Stimulated activated CD4-positive, alpha-beta T cell treated with anti-CD3 and anti-CD28 coated beads, Interleukin-1b, Interleukin-23, amount 100 ng/mL, for 48 hours (primary cell): ENCODE measurements at regions not wholly inside any gene's neighbourhood (a gene's known extent, or its start where the extent isn't known, plus 50 kb on each side); places are given as distances from the start of the nearest gene placed in this dataset.
"Not testable (repeated sequence)": the region's sequence is repeated elsewhere in the genome, so short reads cannot be mapped to it uniquely, and the experiment has no call there.

Experiments
- DNase-seq: peaks from one replicate; pipeline ENCODE4 v3.0.0-alpha.2; 2020

DNA sequence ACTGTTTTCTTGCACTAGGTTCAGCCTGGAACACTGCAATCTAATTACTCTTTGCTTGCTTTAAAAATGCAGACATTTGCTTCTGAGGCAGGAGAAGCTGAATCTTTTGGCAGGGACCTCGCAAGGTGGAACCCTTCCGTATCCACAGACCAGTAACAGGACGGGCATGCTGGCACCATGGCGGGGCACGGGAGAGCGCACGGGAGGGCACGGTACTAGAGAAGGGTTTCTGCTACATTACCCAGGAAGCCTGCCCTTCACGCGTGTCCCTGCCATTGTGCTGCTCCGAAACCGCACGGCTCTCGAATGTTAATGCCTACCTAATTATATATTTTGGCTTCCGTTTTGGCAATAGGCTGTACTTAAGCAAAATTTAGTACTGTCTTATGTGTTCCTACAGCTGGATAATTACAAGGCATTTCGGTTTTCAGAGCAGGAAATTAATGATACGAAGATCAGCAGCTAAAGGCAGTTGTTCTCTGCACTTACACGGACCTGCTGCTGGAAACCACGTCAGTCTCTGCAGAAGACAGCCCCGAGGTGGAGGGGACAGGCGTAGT lies 430.4 kb downstream of the IRS2 start:
- no peak for DNase-seq

DNA sequence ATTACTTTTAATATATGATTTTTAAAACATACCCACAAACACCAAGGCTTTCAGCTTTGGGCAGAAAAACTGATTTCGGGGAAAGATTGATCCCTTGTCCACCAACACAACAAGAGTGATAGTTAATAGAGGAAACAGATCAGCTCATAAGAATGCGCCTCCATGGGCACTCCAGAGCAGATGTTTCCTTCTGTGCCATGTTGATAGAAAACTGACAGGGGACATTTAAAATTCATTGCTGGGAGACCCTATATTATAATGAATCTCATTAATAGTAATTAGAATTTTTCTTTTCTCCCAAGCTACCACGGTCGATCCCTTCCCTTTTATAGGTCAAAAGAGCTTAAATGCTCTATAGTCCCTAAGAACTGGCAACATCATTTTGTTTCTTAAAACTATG lies 431.2 kb downstream of the IRS2 start:
- no peak for DNase-seq

DNA sequence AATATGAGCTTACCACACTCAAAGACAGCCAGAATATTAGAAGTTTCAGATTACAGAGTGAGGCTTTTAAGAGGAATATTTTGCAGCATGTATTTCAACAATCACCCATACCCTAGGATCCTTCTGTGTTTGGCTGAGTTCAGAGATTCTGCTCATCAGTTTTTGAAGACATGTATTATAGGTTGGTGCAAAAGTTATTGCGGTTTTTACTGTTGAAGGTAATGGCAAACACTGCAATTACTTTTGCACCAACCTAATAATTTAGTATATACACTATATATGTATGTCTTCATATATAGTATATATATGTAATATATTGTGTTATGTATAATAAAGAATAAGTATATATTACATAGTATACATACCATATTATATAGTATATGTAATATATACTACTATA lies 435.1 kb downstream of the IRS2 start:
- no peak for DNase-seq

DNA sequence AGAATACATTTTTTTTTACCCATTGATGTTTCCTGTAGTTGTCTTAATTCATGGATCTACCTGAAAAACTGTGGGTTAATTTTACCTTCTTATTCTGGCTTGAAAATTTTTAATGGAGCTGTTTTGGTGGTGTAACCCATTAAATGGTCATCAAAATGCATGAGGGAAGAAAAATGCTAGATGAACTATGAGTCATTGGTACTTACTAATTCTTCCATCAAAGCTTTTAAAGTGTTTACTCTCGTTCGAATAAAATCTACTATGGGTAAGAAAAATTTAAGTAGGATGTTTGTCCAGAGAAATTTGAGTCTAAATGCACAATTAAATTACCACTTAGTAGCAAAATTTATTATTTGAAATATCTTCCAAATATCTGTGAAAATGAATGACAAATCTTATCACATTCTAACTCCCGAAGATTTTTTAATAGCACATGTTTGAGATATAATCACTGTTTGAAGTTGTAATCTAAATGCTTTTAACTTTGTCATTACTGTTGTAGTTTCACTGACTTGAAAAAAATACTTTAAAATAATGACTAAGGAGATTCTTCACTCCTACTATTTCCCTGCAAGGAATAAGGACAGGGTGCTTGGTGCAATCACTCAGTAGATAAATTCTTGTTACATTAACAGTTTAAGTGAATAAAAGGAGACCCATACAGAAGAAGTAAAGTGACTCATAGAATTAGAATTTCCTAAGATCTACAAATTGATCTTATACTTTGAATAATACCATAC lies 437.7 kb downstream of the IRS2 start:
- no peak for DNase-seq

DNA sequence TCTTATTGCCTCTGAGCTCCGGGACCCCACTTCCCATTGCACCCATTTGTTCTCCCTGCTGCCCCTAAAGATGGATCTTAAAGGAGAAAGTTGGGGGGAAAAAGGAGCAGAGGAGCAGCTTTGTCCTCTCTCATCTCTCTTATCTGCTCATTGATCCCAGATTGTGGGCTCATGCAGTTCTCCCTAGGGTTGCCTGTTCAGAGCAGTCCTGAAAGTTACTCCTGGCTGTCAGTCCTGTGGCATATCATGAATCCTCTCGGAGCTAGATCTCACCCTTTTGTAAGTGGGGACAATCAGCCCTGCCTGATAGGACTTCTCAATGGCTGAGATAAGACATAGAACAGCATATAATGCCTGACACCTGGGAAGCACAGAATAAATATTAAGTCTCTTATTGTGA lies 440.3 kb downstream of the IRS2 start:
- DNase-seq: no peak

DNA sequence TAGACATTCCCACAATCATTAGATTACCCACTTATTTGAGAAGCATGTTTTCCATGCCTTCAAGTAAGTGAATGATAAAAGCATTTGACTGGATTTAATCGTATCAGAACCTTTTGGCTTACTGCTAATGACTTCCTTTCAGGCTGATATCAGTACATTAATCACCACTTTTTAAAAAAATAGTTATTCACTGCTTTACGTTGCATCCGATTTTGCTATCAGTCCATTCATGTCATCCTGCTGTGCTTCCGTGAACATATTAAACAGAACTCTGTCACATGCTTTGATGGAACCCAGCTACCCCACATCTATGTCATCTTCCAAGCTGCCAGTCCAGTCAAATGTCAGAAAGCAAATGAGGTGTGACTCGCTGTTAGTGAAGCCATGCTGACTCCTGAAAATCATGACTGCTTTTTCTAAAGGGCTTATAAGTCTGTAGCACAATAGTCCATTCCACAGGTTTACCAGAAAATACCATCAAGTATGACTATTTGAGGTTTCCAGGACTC lies 440.9 kb downstream of the IRS2 start:
- no peak for DNase-seq

DNA sequence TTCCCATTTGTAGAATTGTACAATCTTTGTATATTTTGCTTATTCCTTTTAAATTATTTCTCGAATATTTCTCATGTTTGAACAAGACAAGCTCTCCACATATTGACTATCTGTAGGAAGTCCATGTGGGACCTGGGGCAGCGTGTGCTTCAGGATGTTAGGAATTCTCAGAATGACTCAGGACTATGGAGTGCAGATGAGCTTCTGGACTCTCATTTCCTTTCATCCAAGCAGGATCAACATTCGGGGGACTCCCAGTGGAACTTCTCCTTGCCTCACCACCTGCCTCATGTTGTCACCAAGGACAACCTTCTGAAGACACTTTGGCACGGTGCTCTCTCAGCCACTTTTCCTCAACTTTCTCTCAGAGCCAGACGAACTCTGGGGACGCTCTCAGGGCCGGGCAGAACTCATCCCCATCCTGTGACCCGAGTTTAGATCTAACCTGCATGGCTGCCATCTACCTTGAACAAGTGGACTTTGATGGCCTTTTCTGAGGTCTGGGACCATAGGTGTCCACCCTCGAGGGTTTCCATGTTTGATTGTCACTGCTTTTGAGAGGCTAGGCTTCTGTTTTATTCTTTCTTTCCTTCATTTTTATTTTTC lies 441.7 kb downstream of the IRS2 start:
- no peak for DNase-seq

DNA sequence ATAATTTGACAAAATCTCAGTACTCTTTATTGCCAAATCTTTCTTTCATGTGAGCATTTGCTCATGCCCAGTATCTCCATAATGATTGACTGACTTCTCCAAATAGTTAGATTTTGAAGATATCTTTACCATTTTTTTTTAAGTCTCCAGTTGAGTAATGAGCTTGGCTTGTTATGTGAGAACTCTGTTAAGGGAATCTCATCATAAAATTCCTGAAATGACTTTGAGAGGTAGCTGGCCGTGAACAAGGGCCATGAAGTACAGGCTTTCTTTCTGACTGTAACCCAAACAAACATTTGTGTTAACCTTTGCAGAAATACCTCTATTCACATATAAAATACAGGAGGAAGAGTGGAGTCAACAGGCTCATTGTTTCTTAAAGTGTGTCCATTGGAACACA lies 449.7 kb downstream of the IRS2 start:
- no peak for DNase-seq

DNA sequence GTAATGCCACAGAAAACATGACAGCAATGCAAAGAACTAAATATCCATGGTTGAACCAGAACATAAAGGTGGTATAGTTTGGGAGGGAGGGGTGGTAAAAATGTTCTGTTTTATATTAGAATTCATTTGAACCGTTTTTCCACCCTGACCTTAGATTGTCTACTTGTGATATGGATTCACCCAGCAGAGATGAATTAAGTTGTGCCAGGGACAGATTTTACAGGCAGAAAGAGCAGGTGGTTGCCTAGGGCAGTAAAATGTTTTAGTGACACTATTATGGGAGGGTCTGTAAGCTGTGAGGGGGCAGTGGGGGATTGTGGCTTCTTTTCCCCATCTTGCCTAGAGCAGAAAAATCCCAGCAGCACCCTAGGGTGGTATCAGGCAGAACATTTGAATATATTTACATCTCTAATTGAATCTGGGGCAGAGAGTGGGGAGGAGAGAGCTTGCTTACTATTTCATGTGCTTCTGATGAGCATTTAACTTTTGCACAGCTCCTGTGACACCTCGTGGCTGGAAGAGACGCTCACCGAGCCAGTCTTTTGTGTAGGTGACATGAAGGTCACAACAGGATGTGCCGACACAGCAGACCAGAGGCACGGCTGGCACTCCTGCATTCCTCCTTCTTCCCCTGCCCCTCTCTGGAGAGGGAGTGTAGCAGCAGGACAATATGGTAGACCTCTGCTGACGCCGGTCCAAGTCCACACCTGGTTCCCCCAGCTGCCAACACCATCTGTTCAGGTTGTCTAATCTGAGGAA lies 452.3 kb downstream of the IRS2 start:
- no peak for DNase-seq

DNA sequence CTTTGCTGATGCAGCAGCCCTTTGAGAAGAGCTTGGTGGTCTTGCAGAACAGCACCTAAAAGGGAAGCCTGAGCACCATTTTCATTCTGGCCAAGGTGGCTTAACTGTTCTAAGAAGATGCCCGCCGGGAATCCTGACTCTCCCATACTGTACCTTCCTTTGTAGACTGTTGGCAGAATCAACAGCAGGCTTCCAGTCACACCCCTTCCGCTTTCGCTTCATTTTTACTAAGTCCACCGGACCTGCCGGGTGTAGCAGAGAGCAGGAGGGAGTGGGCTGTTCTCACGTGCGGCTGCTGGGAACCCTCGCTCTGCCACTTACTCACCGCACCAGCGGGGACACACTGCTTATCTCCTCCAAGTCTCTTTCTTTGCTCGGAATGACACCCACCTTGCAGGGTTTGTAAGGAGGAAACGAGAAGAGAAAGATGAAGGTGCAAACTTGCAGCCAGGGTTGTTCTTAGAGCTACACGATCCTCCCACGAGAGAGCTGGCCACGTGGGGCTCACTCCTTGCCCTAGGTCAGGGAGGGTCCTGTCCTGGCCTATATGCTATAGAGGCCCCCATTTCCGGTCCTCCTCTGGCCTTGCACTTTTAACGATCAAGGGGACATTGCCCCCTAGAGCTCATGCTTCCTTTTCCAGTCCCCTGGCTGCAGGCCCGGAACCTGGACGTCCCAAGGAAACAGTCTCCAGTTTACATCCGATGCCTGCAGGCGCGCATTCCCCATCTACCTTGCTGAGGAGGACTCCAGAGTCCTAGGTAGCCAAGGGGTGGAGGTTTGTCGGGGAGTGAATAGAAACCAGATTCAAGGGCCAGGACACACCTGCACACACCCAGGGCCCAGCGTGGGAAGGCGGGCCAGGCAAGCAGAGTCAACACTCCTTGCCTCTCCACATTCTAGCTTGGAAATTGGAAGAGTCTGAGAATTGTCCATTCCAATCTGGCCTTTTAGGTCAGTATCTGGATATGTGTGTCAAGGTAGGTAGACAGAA lies 453.6 kb downstream of the IRS2 start:
- DNase-seq: no peak

DNA sequence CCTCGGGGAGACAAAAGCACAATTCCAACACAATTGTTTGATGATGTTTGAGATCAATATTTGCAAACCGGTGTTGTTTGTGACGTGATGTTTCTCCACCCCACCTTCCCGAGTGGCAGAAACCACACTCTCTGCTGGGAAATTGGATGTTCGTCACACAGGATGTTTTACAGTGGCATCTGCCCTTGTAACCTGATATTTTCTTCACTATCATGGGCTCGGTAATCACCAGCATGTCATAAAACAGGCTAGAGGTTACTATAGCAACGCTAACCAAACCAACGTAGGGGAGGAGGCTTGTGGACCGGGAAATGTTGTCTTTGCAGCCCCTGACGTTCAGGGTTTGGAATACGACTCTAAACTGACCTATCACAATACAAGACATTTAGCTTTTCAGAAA lies 454.5 kb downstream of the IRS2 start:
- DNase-seq: no peak

DNA sequence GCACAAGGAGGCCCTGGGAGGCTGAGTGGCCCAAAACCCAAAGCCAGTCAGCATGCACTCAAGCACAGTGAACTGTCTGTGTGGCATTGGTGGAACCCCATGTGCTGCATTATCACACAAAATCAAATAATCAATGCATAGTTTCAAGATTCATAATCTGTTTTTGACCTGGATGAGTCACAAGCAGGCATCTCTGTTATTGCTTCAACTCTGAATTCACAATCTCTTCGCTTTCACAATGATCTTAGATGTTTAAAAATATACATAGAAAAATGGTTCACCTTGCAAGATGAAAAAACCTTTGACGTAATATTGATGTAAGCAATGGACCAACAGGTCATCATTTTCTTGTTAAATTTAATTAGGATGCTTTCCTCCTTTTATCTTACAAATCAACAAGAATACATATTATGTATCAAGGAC lies 455.4 kb downstream of the IRS2 start:
- DNase-seq: no peak

DNA sequence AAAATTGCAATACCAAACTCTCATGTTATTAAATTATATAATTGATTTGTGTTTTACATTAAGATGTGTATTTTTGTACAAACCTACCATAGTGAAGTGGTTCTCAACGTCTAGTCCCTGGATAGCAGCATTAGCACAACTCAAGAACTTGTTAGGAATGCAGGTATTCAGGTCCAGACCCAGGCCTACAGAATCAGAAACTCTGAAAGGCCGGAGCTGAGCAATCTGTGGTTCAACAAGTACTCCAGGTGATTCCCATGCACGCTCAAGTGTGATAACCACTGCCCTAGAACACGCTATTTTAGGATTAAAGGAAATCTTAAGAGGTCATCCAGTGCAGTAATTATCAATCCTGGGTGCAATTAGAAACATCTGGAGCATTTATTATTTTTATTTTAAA lies 456.3 kb downstream of the IRS2 start:
- no peak for DNase-seq

DNA sequence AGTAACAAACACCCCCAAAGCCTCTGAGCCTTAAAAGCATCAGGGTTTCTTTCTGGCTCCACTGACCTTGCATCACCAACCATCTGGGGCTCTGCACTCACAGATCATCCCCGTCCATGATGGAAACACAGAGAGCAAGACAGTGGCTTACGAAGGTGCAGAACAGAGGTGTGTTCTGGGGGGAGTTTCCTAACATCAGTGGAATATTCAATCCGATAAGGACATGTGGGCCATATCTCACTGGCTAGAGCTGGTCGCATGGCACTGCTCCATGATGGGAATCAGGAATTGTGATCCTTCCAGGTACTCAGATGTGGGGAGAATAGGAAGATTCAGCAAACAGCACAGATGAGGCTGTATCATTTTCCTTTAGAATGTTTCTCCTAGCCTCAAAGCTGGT lies 457.2 kb downstream of the IRS2 start:
- no peak for DNase-seq

DNA sequence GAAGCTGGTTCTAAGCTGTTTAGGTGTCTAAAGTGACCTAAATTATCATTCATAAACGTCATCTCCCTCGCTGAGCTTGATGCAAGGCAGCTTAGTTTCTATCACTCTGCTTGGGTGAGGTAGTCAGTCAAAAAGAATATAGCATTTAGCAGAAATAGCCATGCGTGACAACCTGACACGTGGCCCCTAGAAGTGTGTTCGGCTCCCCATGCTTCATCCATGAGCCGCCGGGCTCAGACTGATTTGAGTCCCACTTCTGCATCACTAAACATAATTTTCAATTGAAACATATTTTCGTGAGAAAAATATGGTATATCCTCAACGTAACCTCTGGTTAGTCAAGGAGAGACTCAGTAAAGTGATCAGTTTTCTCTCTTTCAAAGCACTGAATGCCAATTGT lies 459.8 kb downstream of the IRS2 start:
- DNase-seq: no peak

DNA sequence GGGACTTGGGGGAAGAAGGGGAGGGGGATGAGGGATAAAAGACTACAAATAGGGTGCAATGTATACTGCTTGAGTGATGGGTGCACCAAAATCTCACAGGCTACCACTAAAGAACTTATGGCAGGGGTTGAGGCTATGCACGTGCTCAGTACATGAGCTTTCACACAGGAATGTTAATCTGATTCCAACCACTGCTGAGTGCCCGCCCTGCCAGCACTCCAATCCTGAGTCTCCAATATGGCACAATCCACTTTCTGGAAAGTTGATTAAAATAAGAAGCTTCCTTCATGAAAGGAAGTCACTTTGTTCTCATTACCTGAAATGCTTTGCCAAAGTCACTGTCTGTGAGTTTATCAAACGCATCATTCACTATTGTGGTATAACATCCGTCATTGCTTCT lies 463.0 kb downstream of the IRS2 start:
- DNase-seq: no peak

DNA sequence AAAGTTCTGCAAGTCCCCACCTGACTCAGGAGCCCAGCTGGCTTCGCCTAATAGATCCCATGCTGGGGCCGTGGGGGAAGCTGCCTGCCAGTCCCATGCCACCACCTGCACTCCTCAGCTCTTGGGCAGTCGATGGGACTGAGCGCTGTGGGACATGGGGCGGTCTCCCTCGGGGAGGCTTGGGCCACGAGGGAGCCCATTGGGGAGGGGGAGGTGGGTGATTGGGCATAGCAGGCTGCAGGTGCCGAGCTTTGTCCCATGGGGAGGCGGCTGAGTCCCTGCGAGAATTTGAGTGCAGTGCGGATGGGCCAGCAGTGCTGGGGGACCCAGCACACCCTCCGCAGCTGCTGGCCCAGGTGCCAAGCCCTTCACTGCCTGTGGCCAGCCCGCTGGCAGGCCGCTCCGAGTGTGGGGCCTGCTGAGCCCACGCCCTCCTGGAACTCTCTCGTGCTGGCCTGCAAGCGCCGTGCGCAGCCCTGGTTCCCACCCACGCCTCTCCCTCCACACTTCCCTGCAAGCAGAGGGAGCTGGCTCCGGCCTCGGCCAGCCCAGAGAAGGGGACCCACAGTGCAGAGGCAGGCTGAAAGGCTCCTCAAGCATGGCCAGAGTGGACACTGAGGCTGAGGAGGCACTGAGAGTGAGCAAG lies 467.3 kb downstream of the IRS2 start:
- no peak for DNase-seq

DNA sequence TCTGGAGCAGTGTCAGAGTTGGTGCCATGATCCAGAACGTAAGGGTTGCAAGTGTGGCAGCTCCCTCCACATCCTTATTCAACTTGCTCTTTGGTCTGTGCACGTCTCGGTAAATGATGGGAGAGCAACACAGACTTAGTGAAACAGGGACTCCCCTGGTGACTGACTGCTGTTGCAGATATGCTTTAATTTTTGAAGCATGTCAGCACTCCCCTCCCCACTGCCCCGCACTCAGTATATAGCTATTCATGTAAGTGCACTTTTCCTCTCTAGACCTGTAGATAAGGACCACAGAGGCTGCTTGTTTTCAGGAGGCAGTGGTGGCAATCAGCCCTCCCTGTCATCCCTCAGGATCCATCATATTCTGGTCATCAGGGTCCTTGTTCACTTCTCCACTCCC lies 470.9 kb downstream of the IRS2 start:
- DNase-seq: no peak

DNA sequence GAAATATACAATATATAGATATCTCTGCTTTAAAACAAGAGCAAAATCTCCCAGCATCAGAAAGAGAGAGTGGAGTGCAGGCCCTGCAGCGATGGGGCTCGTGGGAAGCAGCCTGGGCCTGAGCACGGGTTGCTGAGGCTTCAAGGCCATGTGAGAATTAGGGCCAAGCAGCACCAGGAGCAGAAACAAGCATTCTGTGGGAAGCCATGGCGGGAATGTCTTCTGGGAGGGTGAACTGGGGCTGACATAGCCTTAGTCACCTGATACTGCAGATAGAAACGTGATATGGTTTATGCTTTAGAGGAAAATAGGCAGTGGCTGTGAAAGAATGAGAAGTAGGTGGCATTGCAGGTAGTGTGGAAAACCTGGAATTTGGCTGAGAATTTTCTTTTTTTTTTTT lies 472.3 kb downstream of the IRS2 start:
- DNase-seq: no peak

DNA sequence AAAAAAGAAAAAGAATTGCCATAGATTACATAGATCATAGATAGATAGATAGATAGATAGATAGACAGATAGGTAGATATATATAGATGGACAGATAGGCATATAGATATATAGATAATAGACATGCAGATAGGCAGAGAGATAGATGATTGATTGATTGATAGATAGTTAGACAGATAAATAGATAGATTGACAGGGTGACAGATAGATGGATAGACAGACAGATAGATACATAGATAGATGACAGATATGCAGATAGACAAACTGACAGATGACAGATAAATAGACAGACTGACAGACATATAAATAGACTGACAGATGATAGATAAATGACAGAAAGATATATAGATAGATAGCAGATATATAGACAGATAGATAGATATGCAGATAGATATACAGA lies 474.0 kb downstream of the IRS2 start:
- DNase-seq: no peak

DNA sequence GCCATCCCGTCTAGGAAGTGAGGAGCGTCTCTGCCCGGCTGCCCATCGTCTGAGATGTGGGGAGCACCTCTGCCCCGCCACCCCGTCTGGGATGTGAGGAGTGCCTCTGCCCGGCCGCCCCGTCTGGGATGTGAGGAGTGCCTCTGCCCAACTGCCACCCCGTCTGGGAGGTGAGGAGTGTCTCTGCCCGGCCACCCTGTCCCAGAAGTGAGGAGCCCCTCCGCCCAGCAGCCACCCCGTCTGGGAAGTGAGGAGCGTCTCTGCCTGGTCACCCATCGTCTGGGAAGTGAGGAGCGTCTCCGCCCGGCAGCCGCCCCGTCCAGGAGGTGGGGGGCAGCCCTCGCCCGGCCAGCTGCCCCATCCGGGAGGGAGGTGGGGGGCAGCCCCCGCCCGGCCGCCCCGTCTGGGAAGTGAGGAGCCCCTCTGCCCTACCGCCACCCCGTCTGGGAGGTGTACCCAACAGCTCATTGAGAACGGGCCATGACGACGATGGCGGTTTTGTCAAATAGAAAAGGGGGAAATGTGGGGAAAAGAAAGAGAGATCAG lies 474.9 kb downstream of the IRS2 start:
- DNase-seq: not testable (repeated sequence)
